ENCODE measurements at regions not wholly inside any gene's neighbourhood (a gene's known extent, or its start where the extent isn't known, plus 50 kb on each side); places are given as distances from the start of the nearest gene placed in this dataset.
A peak's percentile ranks its signal among the peaks of the same experiment; 100 is the strongest.

DNA sequence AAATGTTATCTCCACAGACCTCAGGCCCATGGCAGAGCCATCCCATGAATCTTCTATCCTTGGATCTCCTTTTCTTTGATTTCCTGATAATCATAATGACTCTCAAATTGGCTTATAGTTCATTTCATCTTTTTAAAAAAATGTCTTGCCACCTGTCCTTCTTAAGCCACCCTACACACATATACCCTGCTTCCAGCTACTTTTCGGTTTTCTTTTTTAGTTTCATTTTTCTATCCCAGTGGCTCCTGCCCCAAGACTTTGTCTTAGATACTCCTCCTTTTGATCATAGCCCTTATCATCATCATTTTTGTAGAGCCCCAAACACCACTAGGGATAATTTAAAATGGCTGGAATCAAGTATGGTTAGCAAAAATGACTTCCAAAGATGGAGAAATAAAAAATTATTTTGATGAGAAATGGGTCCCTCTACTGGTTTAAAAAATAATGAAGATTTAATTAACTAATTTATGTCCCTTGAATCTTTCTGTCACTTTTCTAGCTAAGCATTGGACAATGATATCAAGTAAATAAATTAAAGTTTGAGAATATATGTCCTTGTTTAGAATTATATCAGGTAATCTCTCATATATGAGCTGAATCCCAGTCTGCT is 277.3 kb upstream of the SEMA3D start:
- H3K79me2 ChIP-seq (ENCODE audit: insufficient read depth, low read length) = no peaks in the 10 kb centered on the region
- Mint-ChIP-seq H3K27me3 (ENCODE audit: low read depth in 3 of 3) (no peaks in the 10 kb centered on the region), H3K9me3 (no peaks in the 10 kb centered on the region), H3K4me3 (no peak overlapping the region), H3K4me1 (peaks cover 11% of the 10 kb centered on the region), H3K27ac (no peak overlapping the region), H3K36me3 (no peaks in the 10 kb centered on the region)
- H3K4me2 ChIP-seq (replicated peaks; ENCODE audit: extremely low read depth, low read length, poor library complexity, severe bottlenecking) = no peak overlapping the region
- WGBS (ENCODE audit: insufficient coverage) = no CpG with 5 or more reads among the region's 1 CpG
- no peak overlapping the region for H2AFZ ChIP-seq (ENCODE audit: insufficient read depth, low read depth, low read length, poor library complexity, severe bottlenecking)
- H3K36me3 ChIP-seq (replicated peaks in 1 of 2; ENCODE audit: control insufficient read depth in 1 of 2, insufficient read depth in 2 of 2, low read length in 2 of 2) = no peaks in the 10 kb centered on the region
- no peak overlapping the region for H3K4me3 ChIP-seq (replicated peaks in 1 of 3; ENCODE audit: low read depth in 2 of 3, low read length in 3 of 3)
- TF ChIP-seq CTCF (IDR thresholded peaks at IDR 0.05) = peak; percentile 32
- H3K9ac ChIP-seq (ENCODE audit: insufficient read depth, low read length, poor library complexity, severe bottlenecking) = no peak overlapping the region
- intact Hi-C loops (cut with micrococcal nuclease) = no loop called here
- no peak overlapping the region for H3K27ac ChIP-seq (ENCODE audit: low read depth in 1 of 2, low read length in 2 of 2)
- H3K27me3 ChIP-seq (ENCODE audit: control insufficient read depth in 2 of 2, insufficient read depth in 2 of 2, low read length in 2 of 2) = no peaks in the 10 kb centered on the region
- H4K20me1 ChIP-seq (ENCODE audit: insufficient read depth, low read length) = no peaks in the 10 kb centered on the region
- no peak for DNase-seq
- no peaks in the 10 kb centered on the region for H3K9me3 ChIP-seq (replicated peaks in 1 of 2; ENCODE audit: control insufficient read depth in 1 of 2, insufficient read depth in 1 of 2, low read length in 2 of 2)
- H3K4me1 ChIP-seq (ENCODE audit: control insufficient read depth in 1 of 2, insufficient read depth in 2 of 2, low read length in 2 of 2) = peaks cover 0 to 6% of the 10 kb centered on the region in 2 donors

DNA sequence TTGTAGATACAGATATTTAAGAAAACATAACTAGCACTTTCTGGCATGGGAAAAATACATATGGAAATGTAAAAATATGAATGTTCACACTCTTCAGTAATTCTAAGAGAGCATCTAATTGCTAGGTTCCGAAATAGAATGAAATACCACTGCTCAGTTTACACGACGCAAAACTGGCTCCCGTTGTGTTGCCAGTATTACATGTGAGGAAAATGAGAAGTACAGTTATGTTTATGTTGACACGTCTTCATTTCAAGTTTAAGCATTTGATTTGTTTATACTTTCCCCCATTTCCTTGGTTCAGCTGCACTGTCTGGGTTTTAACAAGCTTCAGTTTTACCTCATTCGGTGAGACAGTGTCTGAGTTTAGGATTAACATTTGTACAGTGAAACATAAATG is 275.8 kb upstream of the SEMA3D start:
- Histone ChIP-seq H2AFZ (ENCODE audit: insufficient read depth, low read depth, low read length, poor library complexity, severe bottlenecking) (no peak overlapping the region), H3K27me3 (ENCODE audit: control insufficient read depth in 2 of 2, insufficient read depth in 2 of 2, low read length in 2 of 2) (no peaks in the 10 kb centered on the region), H3K36me3 (replicated peaks in 1 of 2; ENCODE audit: control insufficient read depth in 1 of 2, insufficient read depth in 2 of 2, low read length in 2 of 2) (no peaks in the 10 kb centered on the region), H3K9me3 (replicated peaks in 1 of 2; ENCODE audit: control insufficient read depth in 1 of 2, insufficient read depth in 1 of 2, low read length in 2 of 2) (no peaks in the 10 kb centered on the region), H3K4me1 (ENCODE audit: control insufficient read depth in 1 of 2, insufficient read depth in 2 of 2, low read length in 2 of 2) (peaks cover 0 to 6% of the 10 kb centered on the region in 2 donors), H3K4me3 (replicated peaks in 1 of 3; ENCODE audit: low read depth in 2 of 3, low read length in 3 of 3) (no peak overlapping the region), H3K27ac (ENCODE audit: low read depth in 1 of 2, low read length in 2 of 2) (no peak overlapping the region), H3K4me2 (replicated peaks; ENCODE audit: extremely low read depth, low read length, poor library complexity, severe bottlenecking) (no peak overlapping the region), H3K79me2 (ENCODE audit: insufficient read depth, low read length) (no peaks in the 10 kb centered on the region), H4K20me1 (ENCODE audit: insufficient read depth, low read length) (no peaks in the 10 kb centered on the region), H3K9ac (ENCODE audit: insufficient read depth, low read length, poor library complexity, severe bottlenecking) (no peak overlapping the region)
- Mint-ChIP-seq H3K4me3 (no peak overlapping the region), H3K27me3 (ENCODE audit: low read depth in 3 of 3) (peaks cover 0 to 2% (median 0%) of the 10 kb centered on the region in 3 donors), H3K9me3 (no peaks in the 10 kb centered on the region), H3K4me1 (peaks cover 11% of the 10 kb centered on the region), H3K36me3 (no peaks in the 10 kb centered on the region), H3K27ac (no peak overlapping the region)
- intact Hi-C loops (cut with micrococcal nuclease) = no loop called here
- no peak for DNase-seq
- no CpG with 5 or more reads among the region's 6 CpGs for WGBS (ENCODE audit: insufficient coverage)
- no peak for TF ChIP-seq CTCF (IDR thresholded peaks at IDR 0.05)
